Bronchial epithelial cell (primary cell): ENCODE measurements at regions not wholly inside any gene's neighbourhood (a gene's known extent, or its start where the extent isn't known, plus 50 kb on each side); places are given as distances from the start of the nearest gene placed in this dataset.

Experiments
- DNase-seq: peaks from one replicate; pipeline ENCODE4 v3.0.0-alpha.2; 2010; ENCODE audit warnings: low read depth
- FAIRE-seq: peaks from 2 replicates; lab custom pipeline; 2011; peaks lifted over from hg19 to GRCh38; lab: Jason Lieb, UNC
- H3K27me3 ChIP-seq: 2 replicates; pipeline ENCODE4 v1.5.1; 2011; ENCODE audit warnings: low read length; ENCODE audit not compliant: control insufficient read depth, insufficient read depth
- H3K36me3 ChIP-seq: 2 replicates; pipeline ENCODE4 v1.5.1; 2011; ENCODE audit warnings: low read length; ENCODE audit not compliant: control insufficient read depth, insufficient read depth
- H3K4me3 ChIP-seq: 2 replicates; pipeline ENCODE4 v1.5.1; 2011; ENCODE audit warnings: mild to moderate bottlenecking, low read depth, low read length, control low read depth
- CTCF ChIP-seq: IDR thresholded peaks from 2 replicates; pipeline ENCODE4 v1.5.1; 2011; ENCODE audit warnings: mild to moderate bottlenecking, moderate library complexity, low read length, control low read depth, inconsistent platforms; ENCODE audit not compliant: insufficient read depth, severe bottlenecking

GRCh38 chr10:105413997-105414396 lies 772.9 kb downstream of the SORCS3 start:
- TF ChIP-seq CTCF = no peak
- Histone ChIP-seq H3K4me3 (no peak overlapping the region), H3K27me3 (no peaks in the 10 kb centered on the region), H3K36me3 (no peaks in the 10 kb centered on the region)
- peak; percentile 92 for DNase-seq
- FAIRE-seq = no peak

GRCh38 chr10:105409370-105409769 lies 768.3 kb downstream of the SORCS3 start:
- DNase-seq (no peak), FAIRE-seq (no peak)
- no peaks in the 10 kb centered on the region for H3K36me3 ChIP-seq
- no peak for TF ChIP-seq CTCF
- no peak overlapping the region for H3K4me3 ChIP-seq
- no peaks in the 10 kb centered on the region for H3K27me3 ChIP-seq

- H3K4me3 ChIP-seq = no peak overlapping the region
- H3K36me3 ChIP-seq = no peaks in the 10 kb centered on the region
- DNase-seq (no peak), FAIRE-seq (no peak)
- no peak for TF ChIP-seq CTCF
- no peaks in the 10 kb centered on the region for H3K27me3 ChIP-seq
Measured at GRCh38 chr10:105406488-105406887, 765.4 kb downstream of the SORCS3 start.

- no peak for FAIRE-seq
- TF ChIP-seq CTCF = no peak
Measured at GRCh38 chr10:105398202-105398601, 757.1 kb downstream of the SORCS3 start.

GRCh38 chr10:105391670-105392351 lies 750.7 kb downstream of the SORCS3 start:
- FAIRE-seq (no peak), DNase-seq (no peak)
- Histone ChIP-seq H3K36me3 (no peaks in the 10 kb centered on the region), H3K27me3 (no peaks in the 10 kb centered on the region), H3K4me3 (no peak overlapping the region)
- TF ChIP-seq CTCF = no peak

More at GRCh38 chr10:105398202-105398601, 757.1 kb downstream of the SORCS3 start:
- H3K36me3 ChIP-seq = no peaks in the 10 kb centered on the region
- no peak for DNase-seq
- no peak overlapping the region for H3K4me3 ChIP-seq
- H3K27me3 ChIP-seq = no peaks in the 10 kb centered on the region

- Histone ChIP-seq H3K27me3 (no peaks in the 10 kb centered on the region), H3K4me3 (no peak overlapping the region), H3K36me3 (no peaks in the 10 kb centered on the region)
- TF ChIP-seq CTCF = no peak
- no peak for DNase-seq
- FAIRE-seq = no peak
Measured at GRCh38 chr10:105387971-105388370, 746.9 kb downstream of the SORCS3 start.
